Tibial nerve (tissue), 4 donors: ENCODE measurements at regions not wholly inside any gene's neighbourhood (a gene's known extent, or its start where the extent isn't known, plus 50 kb on each side); places are given as distances from the start of the nearest gene placed in this dataset.

Experiments used
- DNase-seq, 2 donors: peaks; one replicate each; pipeline ENCODE4 v3.0.0-alpha.2; 2019; ENCODE audit warnings: low spot score in 2 of 2
- H3K27ac ChIP-seq, 4 donors: fragments of 200-600 bp; sonication (generic) in 3 of 4; one replicate each; pipeline ENCODE4 v1.5.1; 2017 to 2019; ENCODE audit warnings: mild to moderate bottlenecking in 1 of 4
- H3K27me3 ChIP-seq, 2 donors: fragments of 200-600 bp; sonication (generic) in 1 of 2; one replicate each; pipeline versions ENCODE4 v1.5.1 to v1.6.0; 2017 to 2019
- H3K36me3 ChIP-seq, 3 donors: fragments of 200-600 bp; sonication (generic); one replicate each; pipeline ENCODE4 v1.5.1; 2018 to 2019
- H3K4me1 ChIP-seq, 4 donors: fragments of 200-600 bp; sonication (generic) in 3 of 4; one replicate each; pipeline ENCODE4 v1.5.1; 2017 to 2019
- H3K4me3 ChIP-seq, 4 donors: fragments of 200-600 bp; sonication (generic) in 3 of 4; one replicate each; pipeline ENCODE4 v1.5.1; 2017 to 2019; ENCODE audit warnings: mild to moderate bottlenecking in 1 of 4, moderate library complexity in 1 of 4
- H3K9me3 ChIP-seq, 4 donors: fragments of 200-600 bp; sonication (generic) in 3 of 4; one replicate each; pipeline ENCODE4 v1.5.1; 2017 to 2019
- EP300 ChIP-seq, 2 donors: sonication (generic); formaldehyde crosslinking; IDR thresholded peaks; one replicate each; pipeline ENCODE4 v1.6.1; 2017; ENCODE audit warnings: antibody characterized with exemption in 2 of 2, mild to moderate bottlenecking in 1 of 2
- POLR2A ChIP-seq, 2 donors: fragments of 450-650 bp; IDR thresholded peaks; one replicate each; pipeline ENCODE4 v1.6.1; 2017; ENCODE audit warnings: antibody characterized with exemption in 2 of 2, mild to moderate bottlenecking in 2 of 2, moderate library complexity in 2 of 2
- WGBS, 2 donors: methylation state at CpG; one replicate each; pipeline ENCODE4 v1.1.5; 2018; 5-methylcytosine and 5-hydroxymethylcytosine counted together
- TF ChIP-seq, protein P1 (sequence below), 5 experiments: fragments of 200-600 bp in 3 of 5; fragments of 450-650 bp in 2 of 5; sonication (generic) in 3 of 5; IDR thresholded peaks; one replicate each; pipeline ENCODE4 v1.5.1; 2016 to 2019; ENCODE audit warnings: antibody characterized with exemption in 5 of 5, mild to moderate bottlenecking in 3 of 5, moderate library complexity in 2 of 5

DNA sequence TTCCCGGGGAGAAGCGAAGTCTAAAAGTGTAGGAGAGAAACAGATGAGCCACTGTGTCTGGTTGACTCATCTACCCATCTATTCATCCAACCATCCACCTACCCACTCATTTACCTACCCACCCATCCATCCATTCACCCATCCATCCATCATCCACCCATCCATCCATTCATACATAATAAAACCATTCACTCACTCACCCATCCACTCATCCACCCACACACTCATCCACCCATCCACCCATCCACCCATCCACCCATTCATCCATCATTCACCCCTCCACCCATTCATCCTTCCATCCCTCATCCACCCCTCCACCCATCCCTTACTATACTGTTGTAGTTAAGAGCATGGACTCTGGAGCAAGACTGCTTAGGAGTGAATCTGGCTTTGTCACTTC, 136.4 kb upstream of the ATP2B2 start:
- H3K27ac ChIP-seq, result no peak overlapping the region
- no peak overlapping the region for H3K4me3 ChIP-seq
- H3K36me3 ChIP-seq, result no peaks in the 10 kb centered on the region
- peaks cover 0 to 30% (median 0%) of the 10 kb centered on the region in 4 donors for H3K9me3 ChIP-seq
- no peaks in the 10 kb centered on the region for H3K4me1 ChIP-seq
- TF ChIP-seq POLR2A (IDR thresholded peaks at IDR 0.05) (no peak), EP300 (IDR thresholded peaks at IDR 0.05) (no peak)
- TF ChIP-seq, protein P1, sequence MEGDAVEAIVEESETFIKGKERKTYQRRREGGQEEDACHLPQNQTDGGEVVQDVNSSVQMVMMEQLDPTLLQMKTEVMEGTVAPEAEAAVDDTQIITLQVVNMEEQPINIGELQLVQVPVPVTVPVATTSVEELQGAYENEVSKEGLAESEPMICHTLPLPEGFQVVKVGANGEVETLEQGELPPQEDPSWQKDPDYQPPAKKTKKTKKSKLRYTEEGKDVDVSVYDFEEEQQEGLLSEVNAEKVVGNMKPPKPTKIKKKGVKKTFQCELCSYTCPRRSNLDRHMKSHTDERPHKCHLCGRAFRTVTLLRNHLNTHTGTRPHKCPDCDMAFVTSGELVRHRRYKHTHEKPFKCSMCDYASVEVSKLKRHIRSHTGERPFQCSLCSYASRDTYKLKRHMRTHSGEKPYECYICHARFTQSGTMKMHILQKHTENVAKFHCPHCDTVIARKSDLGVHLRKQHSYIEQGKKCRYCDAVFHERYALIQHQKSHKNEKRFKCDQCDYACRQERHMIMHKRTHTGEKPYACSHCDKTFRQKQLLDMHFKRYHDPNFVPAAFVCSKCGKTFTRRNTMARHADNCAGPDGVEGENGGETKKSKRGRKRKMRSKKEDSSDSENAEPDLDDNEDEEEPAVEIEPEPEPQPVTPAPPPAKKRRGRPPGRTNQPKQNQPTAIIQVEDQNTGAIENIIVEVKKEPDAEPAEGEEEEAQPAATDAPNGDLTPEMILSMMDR (IDR thresholded peaks at IDR 0.05), result no peak
- no peak for DNase-seq
- no peaks in the 10 kb centered on the region for H3K27me3 ChIP-seq
- 86 to 89% methylated on average over 2 of the region's 2 CpGs for WGBS, 2 donors

DNA sequence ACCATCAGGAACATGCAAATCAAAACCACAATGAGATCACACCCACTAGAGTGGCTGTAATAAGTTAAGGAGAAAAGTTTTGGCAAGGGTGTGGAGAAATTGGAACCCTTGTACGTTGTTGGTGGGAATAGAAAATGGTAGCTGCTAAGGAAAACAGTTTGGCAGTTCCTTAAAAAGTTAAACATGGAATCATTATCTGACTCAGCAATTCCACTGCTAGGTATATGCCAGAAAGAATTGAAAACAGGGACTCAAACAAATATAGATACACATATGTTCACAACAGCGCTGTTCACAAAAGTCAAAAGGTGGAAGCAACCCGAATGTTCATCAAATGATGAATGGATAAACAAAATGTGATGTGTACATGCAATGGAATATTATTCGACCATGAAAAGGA, 138.8 kb upstream of the ATP2B2 start:
- TF ChIP-seq POLR2A (IDR thresholded peaks at IDR 0.05), result no peak
- H3K4me1 ChIP-seq, result no peaks in the 10 kb centered on the region
- H3K27ac ChIP-seq, result no peak overlapping the region
- WGBS, 2 donors, result 77 to 84% methylated on average over 4 of the region's 4 CpGs
- no peaks in the 10 kb centered on the region for H3K36me3 ChIP-seq
- DNase-seq, result no peak
- H3K9me3 ChIP-seq, result peaks cover 0 to 9% (median 0%) of the 10 kb centered on the region in 4 donors
- no peak overlapping the region for H3K4me3 ChIP-seq
- H3K27me3 ChIP-seq, result no peaks in the 10 kb centered on the region

DNA sequence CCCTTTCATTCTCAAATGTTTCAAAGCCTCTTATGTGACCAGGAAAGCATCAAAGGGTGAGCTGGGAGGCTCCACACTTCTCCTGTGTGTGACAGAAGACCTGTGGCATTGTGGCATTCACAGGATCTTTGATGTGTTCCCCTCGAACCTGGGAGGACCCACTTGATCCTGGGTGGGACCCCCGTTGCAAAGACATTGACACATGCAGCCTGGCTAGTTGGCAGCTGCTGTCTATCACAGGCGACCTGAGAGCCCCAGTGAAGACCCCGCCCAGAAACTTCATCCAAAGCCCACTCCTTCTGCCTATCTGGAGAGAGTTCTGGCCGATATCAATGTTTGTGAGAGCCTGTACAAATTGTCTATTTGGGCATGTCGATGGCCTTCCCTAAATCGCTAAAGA, 140.4 kb upstream of the ATP2B2 start:
- 53 to 64% methylated on average over 7 of the region's 7 CpGs for WGBS, 2 donors
- no peaks in the 10 kb centered on the region for H3K36me3 ChIP-seq
- DNase-seq, result no peak
- H3K4me1 ChIP-seq, result no peaks in the 10 kb centered on the region
- H3K9me3 ChIP-seq, result peaks cover 0 to 8% (median 0%) of the 10 kb centered on the region in 4 donors
- no peak overlapping the region for H3K27ac ChIP-seq
- H3K27me3 ChIP-seq, result no peaks in the 10 kb centered on the region
- no peak overlapping the region for H3K4me3 ChIP-seq
- TF ChIP-seq, protein P1 (IDR thresholded peaks at IDR 0.05), result no peak
- no peak for TF ChIP-seq POLR2A (IDR thresholded peaks at IDR 0.05)
- TF ChIP-seq EP300 (IDR thresholded peaks at IDR 0.05), result no peak

DNA sequence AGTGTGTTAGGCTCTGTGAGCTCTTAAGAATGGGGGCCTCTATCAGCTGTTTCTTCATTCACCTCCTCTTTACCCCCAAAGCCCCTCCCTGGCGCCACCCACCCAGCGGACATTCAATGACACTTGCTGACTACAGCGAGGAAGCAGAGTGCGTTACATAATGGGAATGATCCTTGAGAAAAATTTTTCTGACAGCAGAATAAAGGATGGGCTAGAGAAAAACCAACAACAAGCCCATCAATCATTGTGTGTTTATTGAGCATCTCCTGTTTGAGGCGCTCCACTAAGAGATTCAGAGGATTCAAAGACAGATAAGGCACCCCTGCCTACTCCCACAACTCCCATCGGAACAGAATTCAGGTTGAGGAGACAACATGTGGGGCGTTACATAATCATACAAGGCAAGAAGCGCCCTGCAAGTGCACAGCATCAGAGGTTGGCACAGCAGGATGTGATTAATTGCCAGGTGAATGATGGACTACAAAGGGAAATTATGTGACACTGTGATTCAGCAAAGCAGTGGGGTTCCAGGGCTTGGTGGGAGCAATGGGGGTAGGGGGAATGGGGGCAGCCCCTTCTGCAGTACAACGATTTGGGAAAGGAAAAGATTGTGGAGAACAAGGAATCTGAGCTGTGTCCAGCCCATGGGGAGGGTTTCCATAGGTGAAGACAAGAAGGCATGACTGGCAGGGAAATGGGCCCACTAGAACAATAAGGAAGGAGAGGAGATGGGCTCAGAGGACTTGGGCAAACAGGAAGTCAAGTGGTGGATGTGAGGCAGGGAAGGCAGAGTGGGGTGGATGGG, 141.3 kb upstream of the ATP2B2 start:
- TF ChIP-seq EP300 (IDR thresholded peaks at IDR 0.05), result no peak
- TF ChIP-seq POLR2A (IDR thresholded peaks at IDR 0.05), result no peak
- TF ChIP-seq, protein P1 (IDR thresholded peaks at IDR 0.05), result no peak
- no peak overlapping the region for H3K27ac ChIP-seq
- WGBS, 2 donors, result 56 to 72% methylated on average over 9 of the region's 9 CpGs
- H3K27me3 ChIP-seq, result no peaks in the 10 kb centered on the region
- no peak overlapping the region for H3K4me3 ChIP-seq
- DNase-seq, result no peak
- no peaks in the 10 kb centered on the region for H3K36me3 ChIP-seq
- no peaks in the 10 kb centered on the region for H3K4me1 ChIP-seq
- H3K9me3 ChIP-seq, result peaks cover 0 to 14% (median 0%) of the 10 kb centered on the region in 4 donors

DNA sequence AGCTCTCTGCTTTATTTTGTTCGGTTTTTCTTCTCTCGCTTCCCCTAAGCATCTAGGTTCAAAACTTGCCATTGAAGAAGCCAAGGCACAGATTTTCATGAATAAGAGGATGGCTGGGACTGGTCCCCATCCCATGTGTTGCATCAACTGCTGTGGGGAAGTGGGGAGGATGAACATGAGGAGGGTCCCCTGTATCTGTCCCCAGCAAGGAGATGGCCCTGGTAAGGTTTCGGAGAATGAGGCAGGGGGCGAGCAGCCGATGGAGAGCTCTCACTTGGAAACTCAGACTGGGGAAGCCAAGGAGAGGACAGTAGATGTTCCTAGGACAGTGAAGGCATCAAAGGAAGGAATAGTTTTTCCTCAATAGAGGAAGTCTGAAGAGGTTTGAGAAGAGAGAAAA, 142.0 kb upstream of the ATP2B2 start:
- Histone ChIP-seq H3K4me3 (no peak overlapping the region), H3K27me3 (no peaks in the 10 kb centered on the region), H3K27ac (no peak overlapping the region), H3K4me1 (no peaks in the 10 kb centered on the region), H3K36me3 (no peaks in the 10 kb centered on the region), H3K9me3 (peaks cover 0 to 14% (median 0%) of the 10 kb centered on the region in 4 donors)
- 91 to 93% methylated on average over 5 of the region's 5 CpGs for WGBS, 2 donors
- TF ChIP-seq EP300 (IDR thresholded peaks at IDR 0.05) (no peak), POLR2A (IDR thresholded peaks at IDR 0.05) (no peak)
- TF ChIP-seq, protein P1 (IDR thresholded peaks at IDR 0.05), result no peak
- no peak for DNase-seq
